ENCODE measurements at regions not wholly inside any gene's neighbourhood (a gene's known extent, or its start where the extent isn't known, plus 50 kb on each side); places are given as distances from the start of the nearest gene placed in this dataset.

- TF ChIP-seq POLR2A (IDR thresholded peaks at IDR 0.05; ENCODE audit: low read depth, low read length), result no peak
- no peak for TF ChIP-seq CTCF (IDR thresholded peaks at IDR 0.05; ENCODE audit: extremely low read depth in 1 of 2, insufficient read depth in 1 of 2, low read depth in 1 of 2, low read length in 2 of 2)
Observed at GRCh38 chr12:87253157-87253556, 776.0 kb downstream of the C12orf50 start.

Data from endothelial cell of umbilical vein (primary cell).